ENCODE measurements at regions not wholly inside any gene's neighbourhood (a gene's known extent, or its start where the extent isn't known, plus 50 kb on each side); places are given as distances from the start of the nearest gene placed in this dataset.

- H3K36me3 ChIP-seq (replicated peaks in 1 of 2; ENCODE audit: control insufficient read depth in 1 of 2, insufficient read depth in 2 of 2, low read length in 2 of 2), result no peaks in the 10 kb centered on the region
- no peak for TF ChIP-seq ATRX (CRISPR knock-in tag; IDR thresholded peaks at IDR 0.05; ENCODE audit: borderline replicate concordance)
- TF ChIP-seq PRMT3 (CRISPR knock-in tag; IDR thresholded peaks at IDR 0.05; ENCODE audit: borderline replicate concordance, low read depth), result no peak
- no peak for TF ChIP-seq HOXA7 (CRISPR knock-in tag; IDR thresholded peaks at IDR 0.05)
- no peak for TF ChIP-seq GATAD2A (CRISPR knock-in tag; IDR thresholded peaks at IDR 0.05)
- no peak for TF ChIP-seq PAX8 (CRISPR knock-in tag; IDR thresholded peaks at IDR 0.05; ENCODE audit: borderline replicate concordance)
- no peak for TF ChIP-seq TOE1 (CRISPR knock-in tag; IDR thresholded peaks at IDR 0.05)
- TF ChIP-seq MAFK (conservative IDR thresholded peaks at IDR 0.05 in 1 of 2, IDR thresholded peaks at IDR 0.05 in 1 of 2; ENCODE audit: low read length in 2 of 2), result no peak
- TF ChIP-seq NFE2L1 (CRISPR knock-in tag; IDR thresholded peaks at IDR 0.05; ENCODE audit: borderline replicate concordance), result no peak
- no peak for TF ChIP-seq ZNF234 (CRISPR knock-in tag; conservative IDR thresholded peaks at IDR 0.05)
- TF ChIP-seq U2AF2 (IDR thresholded peaks at IDR 0.05; ENCODE audit: low read depth, low read length), result no peak
- no peak for TF ChIP-seq ZNF788 (CRISPR knock-in tag; IDR thresholded peaks at IDR 0.05; ENCODE audit: borderline replicate concordance)
- no peak for TF ChIP-seq ZNF430 (CRISPR knock-in tag; IDR thresholded peaks at IDR 0.05)
- no peak for TF ChIP-seq EHMT2 (IDR thresholded peaks at IDR 0.05; ENCODE audit: borderline replicate concordance, low read depth, low read length)
- TF ChIP-seq HNF1B (CRISPR knock-in tag; IDR thresholded peaks at IDR 0.05), result no peak
- TF ChIP-seq GPN1 (CRISPR knock-in tag; IDR thresholded peaks at IDR 0.05; ENCODE audit: borderline replicate concordance), result no peak
- no peak for TF ChIP-seq ARHGAP35 (CRISPR knock-in tag; IDR thresholded peaks at IDR 0.05; ENCODE audit: borderline replicate concordance)
- no peak for TF ChIP-seq GPBP1L1 (CRISPR knock-in tag; IDR thresholded peaks at IDR 0.05)
- no peaks in the 10 kb centered on the region for H4K20me1 ChIP-seq (ENCODE audit: insufficient read depth, low read length)
- no peaks in the 10 kb centered on the region for H3K79me2 ChIP-seq (ENCODE audit: insufficient read depth, low read length)
- H3K4me3 ChIP-seq (replicated peaks in 1 of 3; ENCODE audit: insufficient read depth in 1 of 3, low read depth in 2 of 3, low read length in 3 of 3), result no peak overlapping the region
- DNase-seq (ENCODE audit: low spot score) (no peak), ATAC-seq (no peak), FAIRE-seq (no peak)
- H3K9me3 ChIP-seq (ENCODE audit: low read length), result no peaks in the 10 kb centered on the region
- H3K4me2 ChIP-seq (ENCODE audit: low read depth, low read length), result no peak overlapping the region
- H3K27ac ChIP-seq (ENCODE audit: extremely low read length, insufficient read depth, low read length), result no peak overlapping the region
- no peak overlapping the region for H3K9ac ChIP-seq (ENCODE audit: insufficient read depth, low read depth, low read length)
- H2AFZ ChIP-seq (ENCODE audit: low read length), result no peak overlapping the region
- CTCF ChIA-PET (ENCODE audit: low intra/inter-chr PET ratio, low total read pairs), result no interaction called here
- intact Hi-C loops (cut with micrococcal nuclease; ENCODE audit: unreplicated experiment), result no loop called here
- POLR2A ChIA-PET, result no interaction called here
- H3K27me3 ChIP-seq (ENCODE audit: control insufficient read depth in 1 of 2, insufficient read depth in 2 of 2, low read length in 2 of 2), result no peaks in the 10 kb centered on the region
- no peaks in the 10 kb centered on the region for H3K4me1 ChIP-seq (ENCODE audit: insufficient read depth, low read length)
- no TSS peak for BruUV-seq (replicated peaks)
- in situ Hi-C loops (cut with HindIII; ENCODE audit: extremely low pct_ligation_motif_present, low pct_unique_long_range_greater_than_20kb), result no loop called here
Observed at GRCh38 chr2:223519471-223519870, 82.7 kb downstream of the SCG2 start.

Data from HepG2 (cell line).